ENCODE measurements at regions not wholly inside any gene's neighbourhood (a gene's known extent, or its start where the extent isn't known, plus 50 kb on each side); places are given as distances from the start of the nearest gene placed in this dataset.

DNA sequence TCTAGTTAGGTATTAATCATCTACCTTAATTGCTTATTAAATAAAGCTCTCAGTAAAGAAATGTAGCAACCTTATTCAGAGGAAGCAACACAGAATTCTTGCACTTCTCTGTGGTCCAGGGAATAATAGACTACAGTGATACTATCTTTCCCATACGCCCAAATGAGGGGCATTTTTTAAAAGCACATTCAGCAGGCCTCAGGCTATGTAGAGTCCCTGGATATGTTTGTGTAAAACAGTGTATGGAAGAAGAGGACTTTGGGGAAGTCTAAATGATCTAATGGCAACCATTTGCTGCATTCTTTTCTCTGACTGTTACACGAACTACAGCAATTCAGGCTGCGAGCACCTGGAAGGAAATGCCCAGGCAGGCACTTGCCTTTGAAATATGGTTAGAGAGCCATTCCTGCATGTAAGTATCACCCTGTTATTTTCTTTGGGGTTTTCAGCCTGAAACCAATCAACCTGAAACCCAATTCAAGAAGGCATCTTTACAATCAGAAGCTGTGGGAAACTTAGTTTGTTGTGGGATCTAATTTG is 1814.7 kb upstream of the CELF4 start:
- TF ChIP-seq BACH1 (IDR thresholded peaks at IDR 0.05; ENCODE audit: borderline replicate concordance) (no peak), POLR2A (IDR thresholded peaks at IDR 0.05; ENCODE audit: low read depth, low read length) (no peak), EP300 (IDR thresholded peaks at IDR 0.05; ENCODE audit: borderline replicate concordance in 1 of 2, control insufficient read depth in 1 of 2, low read depth in 2 of 2, low read length in 2 of 2) (no peak), ZNF274 (IDR thresholded peaks at IDR 0.05; ENCODE audit: insufficient read depth, insufficient read length) (no peak), EZH2 (IDR thresholded peaks at IDR 0.05; ENCODE audit: borderline replicate concordance, control insufficient read depth, low read depth, low read length) (no peak), ASH2L (IDR thresholded peaks at IDR 0.05; ENCODE audit: borderline replicate concordance, low read depth) (no peak), CREM (IDR thresholded peaks at IDR 0.05; ENCODE audit: low read depth) (no peak), ATF7 (IDR thresholded peaks at IDR 0.05; ENCODE audit: low read depth) (no peak), RAD51 (IDR thresholded peaks at IDR 0.05) (no peak), HCFC1 (IDR thresholded peaks at IDR 0.05; ENCODE audit: low read length) (no peak), POLR2AphosphoS5 (IDR thresholded peaks at IDR 0.05; ENCODE audit: low read length) (no peak)
- TF ChIP-seq, protein P1, sequence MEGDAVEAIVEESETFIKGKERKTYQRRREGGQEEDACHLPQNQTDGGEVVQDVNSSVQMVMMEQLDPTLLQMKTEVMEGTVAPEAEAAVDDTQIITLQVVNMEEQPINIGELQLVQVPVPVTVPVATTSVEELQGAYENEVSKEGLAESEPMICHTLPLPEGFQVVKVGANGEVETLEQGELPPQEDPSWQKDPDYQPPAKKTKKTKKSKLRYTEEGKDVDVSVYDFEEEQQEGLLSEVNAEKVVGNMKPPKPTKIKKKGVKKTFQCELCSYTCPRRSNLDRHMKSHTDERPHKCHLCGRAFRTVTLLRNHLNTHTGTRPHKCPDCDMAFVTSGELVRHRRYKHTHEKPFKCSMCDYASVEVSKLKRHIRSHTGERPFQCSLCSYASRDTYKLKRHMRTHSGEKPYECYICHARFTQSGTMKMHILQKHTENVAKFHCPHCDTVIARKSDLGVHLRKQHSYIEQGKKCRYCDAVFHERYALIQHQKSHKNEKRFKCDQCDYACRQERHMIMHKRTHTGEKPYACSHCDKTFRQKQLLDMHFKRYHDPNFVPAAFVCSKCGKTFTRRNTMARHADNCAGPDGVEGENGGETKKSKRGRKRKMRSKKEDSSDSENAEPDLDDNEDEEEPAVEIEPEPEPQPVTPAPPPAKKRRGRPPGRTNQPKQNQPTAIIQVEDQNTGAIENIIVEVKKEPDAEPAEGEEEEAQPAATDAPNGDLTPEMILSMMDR (IDR thresholded peaks at IDR 0.05 in 2 of 3, conservative IDR thresholded peaks at IDR 0.05 in 1 of 3; ENCODE audit: control insufficient read depth in 2 of 3, extremely low read depth in 1 of 3, insufficient read depth in 1 of 3, low read depth in 3 of 3, low read length in 3 of 3), result no peak
- TF ChIP-seq, protein P2, sequence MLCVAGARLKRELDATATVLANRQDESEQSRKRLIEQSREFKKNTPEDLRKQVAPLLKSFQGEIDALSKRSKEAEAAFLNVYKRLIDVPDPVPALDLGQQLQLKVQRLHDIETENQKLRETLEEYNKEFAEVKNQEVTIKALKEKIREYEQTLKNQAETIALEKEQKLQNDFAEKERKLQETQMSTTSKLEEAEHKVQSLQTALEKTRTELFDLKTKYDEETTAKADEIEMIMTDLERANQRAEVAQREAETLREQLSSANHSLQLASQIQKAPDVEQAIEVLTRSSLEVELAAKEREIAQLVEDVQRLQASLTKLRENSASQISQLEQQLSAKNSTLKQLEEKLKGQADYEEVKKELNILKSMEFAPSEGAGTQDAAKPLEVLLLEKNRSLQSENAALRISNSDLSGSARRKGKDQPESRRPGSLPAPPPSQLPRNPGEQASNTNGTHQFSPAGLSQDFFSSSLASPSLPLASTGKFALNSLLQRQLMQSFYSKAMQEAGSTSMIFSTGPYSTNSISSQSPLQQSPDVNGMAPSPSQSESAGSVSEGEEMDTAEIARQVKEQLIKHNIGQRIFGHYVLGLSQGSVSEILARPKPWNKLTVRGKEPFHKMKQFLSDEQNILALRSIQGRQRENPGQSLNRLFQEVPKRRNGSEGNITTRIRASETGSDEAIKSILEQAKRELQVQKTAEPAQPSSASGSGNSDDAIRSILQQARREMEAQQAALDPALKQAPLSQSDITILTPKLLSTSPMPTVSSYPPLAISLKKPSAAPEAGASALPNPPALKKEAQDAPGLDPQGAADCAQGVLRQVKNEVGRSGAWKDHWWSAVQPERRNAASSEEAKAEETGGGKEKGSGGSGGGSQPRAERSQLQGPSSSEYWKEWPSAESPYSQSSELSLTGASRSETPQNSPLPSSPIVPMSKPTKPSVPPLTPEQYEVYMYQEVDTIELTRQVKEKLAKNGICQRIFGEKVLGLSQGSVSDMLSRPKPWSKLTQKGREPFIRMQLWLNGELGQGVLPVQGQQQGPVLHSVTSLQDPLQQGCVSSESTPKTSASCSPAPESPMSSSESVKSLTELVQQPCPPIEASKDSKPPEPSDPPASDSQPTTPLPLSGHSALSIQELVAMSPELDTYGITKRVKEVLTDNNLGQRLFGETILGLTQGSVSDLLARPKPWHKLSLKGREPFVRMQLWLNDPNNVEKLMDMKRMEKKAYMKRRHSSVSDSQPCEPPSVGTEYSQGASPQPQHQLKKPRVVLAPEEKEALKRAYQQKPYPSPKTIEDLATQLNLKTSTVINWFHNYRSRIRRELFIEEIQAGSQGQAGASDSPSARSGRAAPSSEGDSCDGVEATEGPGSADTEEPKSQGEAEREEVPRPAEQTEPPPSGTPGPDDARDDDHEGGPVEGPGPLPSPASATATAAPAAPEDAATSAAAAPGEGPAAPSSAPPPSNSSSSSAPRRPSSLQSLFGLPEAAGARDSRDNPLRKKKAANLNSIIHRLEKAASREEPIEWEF (IDR thresholded peaks at IDR 0.05; ENCODE audit: insufficient replicate concordance, low read depth, low read length), result no peak

Measured in GM12878 (cell line).